ENCODE measurements at regions not wholly inside any gene's neighbourhood (a gene's known extent, or its start where the extent isn't known, plus 50 kb on each side); places are given as distances from the start of the nearest gene placed in this dataset.

DNA sequence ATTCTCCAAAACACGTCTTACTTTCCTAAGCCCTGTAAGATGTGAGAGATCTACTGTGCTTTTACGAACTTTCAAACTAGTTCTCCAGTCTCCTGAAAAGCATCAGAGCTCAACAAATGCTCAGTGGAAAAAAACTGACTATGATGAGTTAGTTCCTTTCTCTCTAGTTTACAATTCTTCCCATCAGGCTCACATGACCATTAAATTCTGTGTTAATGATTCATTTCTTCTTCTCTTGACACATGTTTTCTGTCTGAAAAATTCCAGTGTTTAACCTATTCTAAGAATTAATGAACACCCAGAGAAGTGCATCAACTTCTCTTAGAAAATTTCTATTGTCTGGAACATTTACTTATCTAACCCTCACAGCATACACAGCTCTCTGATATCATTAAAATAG is 844.3 kb downstream of the SI start:
- H2AFZ ChIP-seq (ENCODE audit: low read length) = no peak overlapping the region
- no peak overlapping the region for H3K9ac ChIP-seq (ENCODE audit: insufficient read depth, low read length)
- no peaks in the 10 kb centered on the region for H3K27me3 ChIP-seq (ENCODE audit: control insufficient read depth, insufficient read depth, low read length)
- no peak for DNase-seq (ENCODE audit: low read depth in 2 of 2)
- TF ChIP-seq, protein P1, sequence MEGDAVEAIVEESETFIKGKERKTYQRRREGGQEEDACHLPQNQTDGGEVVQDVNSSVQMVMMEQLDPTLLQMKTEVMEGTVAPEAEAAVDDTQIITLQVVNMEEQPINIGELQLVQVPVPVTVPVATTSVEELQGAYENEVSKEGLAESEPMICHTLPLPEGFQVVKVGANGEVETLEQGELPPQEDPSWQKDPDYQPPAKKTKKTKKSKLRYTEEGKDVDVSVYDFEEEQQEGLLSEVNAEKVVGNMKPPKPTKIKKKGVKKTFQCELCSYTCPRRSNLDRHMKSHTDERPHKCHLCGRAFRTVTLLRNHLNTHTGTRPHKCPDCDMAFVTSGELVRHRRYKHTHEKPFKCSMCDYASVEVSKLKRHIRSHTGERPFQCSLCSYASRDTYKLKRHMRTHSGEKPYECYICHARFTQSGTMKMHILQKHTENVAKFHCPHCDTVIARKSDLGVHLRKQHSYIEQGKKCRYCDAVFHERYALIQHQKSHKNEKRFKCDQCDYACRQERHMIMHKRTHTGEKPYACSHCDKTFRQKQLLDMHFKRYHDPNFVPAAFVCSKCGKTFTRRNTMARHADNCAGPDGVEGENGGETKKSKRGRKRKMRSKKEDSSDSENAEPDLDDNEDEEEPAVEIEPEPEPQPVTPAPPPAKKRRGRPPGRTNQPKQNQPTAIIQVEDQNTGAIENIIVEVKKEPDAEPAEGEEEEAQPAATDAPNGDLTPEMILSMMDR (conservative IDR thresholded peaks at IDR 0.05 in 1 of 2, IDR thresholded peaks at IDR 0.05 in 1 of 2; ENCODE audit: low read depth in 1 of 2, low read length in 2 of 2) = no peak
- TF ChIP-seq EZH2 (IDR thresholded peaks at IDR 0.05; ENCODE audit: low read length, missing control alignments) = no peak
- H3K79me2 ChIP-seq (ENCODE audit: control insufficient read depth, insufficient read depth, low read length) = no peaks in the 10 kb centered on the region
- no peak overlapping the region for H3K27ac ChIP-seq (ENCODE audit: insufficient read depth, low read length)
- no peaks in the 10 kb centered on the region for H3K4me1 ChIP-seq (ENCODE audit: control insufficient read depth, extremely low read depth, insufficient read depth, low read length)
- H3K36me3 ChIP-seq (ENCODE audit: control insufficient read depth, insufficient read depth, low read length) = no peaks in the 10 kb centered on the region
- no peak overlapping the region for H3K4me2 ChIP-seq (ENCODE audit: extremely low read depth, insufficient read depth, low read length)
- H4K20me1 ChIP-seq (ENCODE audit: control insufficient read depth, extremely low read depth, insufficient read depth, low read length) = no peaks in the 10 kb centered on the region
- H3K4me3 ChIP-seq (replicated peaks in 1 of 4; ENCODE audit: control extremely low read depth in 1 of 4, insufficient read depth in 1 of 4, low read depth in 3 of 4, low read length in 4 of 4) = no peak overlapping the region
- H3K9me3 ChIP-seq (ENCODE audit: control insufficient read depth, insufficient read depth, low read depth, low read length) = no peaks in the 10 kb centered on the region

- Histone ChIP-seq H3K79me2 (ENCODE audit: control insufficient read depth, insufficient read depth, low read length) (no peaks in the 10 kb centered on the region), H3K9me3 (ENCODE audit: control insufficient read depth, insufficient read depth, low read depth, low read length) (no peaks in the 10 kb centered on the region), H3K9ac (ENCODE audit: insufficient read depth, low read length) (no peak overlapping the region), H3K4me1 (ENCODE audit: control insufficient read depth, extremely low read depth, insufficient read depth, low read length) (no peaks in the 10 kb centered on the region), H3K4me3 (replicated peaks in 1 of 4; ENCODE audit: control extremely low read depth in 1 of 4, insufficient read depth in 1 of 4, low read depth in 3 of 4, low read length in 4 of 4) (no peak overlapping the region), H3K36me3 (ENCODE audit: control insufficient read depth, insufficient read depth, low read length) (no peaks in the 10 kb centered on the region), H4K20me1 (ENCODE audit: control insufficient read depth, extremely low read depth, insufficient read depth, low read length) (no peaks in the 10 kb centered on the region), H2AFZ (ENCODE audit: low read length) (no peak overlapping the region), H3K27me3 (ENCODE audit: control insufficient read depth, insufficient read depth, low read length) (no peaks in the 10 kb centered on the region), H3K4me2 (ENCODE audit: extremely low read depth, insufficient read depth, low read length) (no peak overlapping the region), H3K27ac (ENCODE audit: insufficient read depth, low read length) (no peak overlapping the region)
- TF ChIP-seq, protein P1 (conservative IDR thresholded peaks at IDR 0.05 in 1 of 2, IDR thresholded peaks at IDR 0.05 in 1 of 2; ENCODE audit: low read depth in 1 of 2, low read length in 2 of 2) = no peak
- TF ChIP-seq EZH2 (IDR thresholded peaks at IDR 0.05; ENCODE audit: low read length, missing control alignments) = no peak
- DNase-seq (ENCODE audit: low read depth in 2 of 2) = no peak
Measured at GRCh38 chr3:164231718-164232117, 846.6 kb downstream of the SI start.

GRCh38 chr3:164230385-164231094 is 847.8 kb downstream of the SI start:
- no peaks in the 10 kb centered on the region for H3K9me3 ChIP-seq (ENCODE audit: control insufficient read depth, insufficient read depth, low read depth, low read length)

More at GRCh38 chr3:164230385-164231094, 847.8 kb downstream of the SI start:
- Histone ChIP-seq H4K20me1 (ENCODE audit: control insufficient read depth, extremely low read depth, insufficient read depth, low read length) (no peaks in the 10 kb centered on the region), H3K27me3 (ENCODE audit: control insufficient read depth, insufficient read depth, low read length) (no peaks in the 10 kb centered on the region), H3K4me1 (ENCODE audit: control insufficient read depth, extremely low read depth, insufficient read depth, low read length) (no peaks in the 10 kb centered on the region), H3K27ac (ENCODE audit: insufficient read depth, low read length) (no peak overlapping the region), H3K4me3 (replicated peaks in 1 of 4; ENCODE audit: control extremely low read depth in 1 of 4, insufficient read depth in 1 of 4, low read depth in 3 of 4, low read length in 4 of 4) (no peak overlapping the region), H2AFZ (ENCODE audit: low read length) (no peak overlapping the region), H3K79me2 (ENCODE audit: control insufficient read depth, insufficient read depth, low read length) (no peaks in the 10 kb centered on the region), H3K36me3 (ENCODE audit: control insufficient read depth, insufficient read depth, low read length) (no peaks in the 10 kb centered on the region), H3K9ac (ENCODE audit: insufficient read depth, low read length) (no peak overlapping the region), H3K4me2 (ENCODE audit: extremely low read depth, insufficient read depth, low read length) (no peak overlapping the region)
- TF ChIP-seq EZH2 (IDR thresholded peaks at IDR 0.05; ENCODE audit: low read length, missing control alignments) = no peak
- TF ChIP-seq, protein P1 (conservative IDR thresholded peaks at IDR 0.05 in 1 of 2, IDR thresholded peaks at IDR 0.05 in 1 of 2; ENCODE audit: low read depth in 1 of 2, low read length in 2 of 2) = no peak
- no peak for DNase-seq (ENCODE audit: low read depth in 2 of 2)
